HEK293 (cell line): ENCODE measurements at regions not wholly inside any gene's neighbourhood (a gene's known extent, or its start where the extent isn't known, plus 50 kb on each side); places are given as distances from the start of the nearest gene placed in this dataset.

Source experiments
- CTCF ChIA-PET: fragments of 350-600 bp; formaldehyde crosslinking; extraction: SDS; loops from one replicate; lab custom pipeline; 2021; ENCODE audit warnings: antibody characterized with exemption; lab: Yijun Ruan, JAX
- POLR2A ChIA-PET: fragments of 300-600 bp; formaldehyde crosslinking; extraction: SDS; loops from one replicate; lab custom pipeline; 2020; ENCODE audit warnings: antibody characterized with exemption, inconsistent platforms; lab: Yijun Ruan, JAX
- H3K27ac ChIP-seq: fragments of 200-500 bp; sonication (Bioruptor generic); 2 replicates; pipeline ENCODE4 v1.5.1; 2014; ENCODE audit warnings: low read depth, low read length, control low read depth, inconsistent platforms; ENCODE audit errors: extremely low read depth
- H3K36me3 ChIP-seq, 2 experiments: fragments of 200-500 bp in 1 of 2; sonication (Bioruptor generic) in 1 of 2; 1 replicate in 1 of 2; 2 replicates in 1 of 2; pipeline ENCODE4 v1.5.1; 2014 to 2017; ENCODE audit warnings: inconsistent platforms in 2 of 2, low read length in 2 of 2; ENCODE audit not compliant: control insufficient read depth in 2 of 2, insufficient read depth in 1 of 2
- H3K4me1 ChIP-seq: fragments of 200-500 bp; sonication (Bioruptor generic); 2 replicates; pipeline ENCODE4 v1.5.1; 2014; ENCODE audit warnings: mild to moderate bottlenecking, low read length, inconsistent platforms; ENCODE audit not compliant: control insufficient read depth, insufficient read depth
- H3K4me3 ChIP-seq: 2 replicates; pipeline ENCODE4 v1.5.1; 2011; ENCODE audit warnings: low read depth, mild to moderate bottlenecking, control low read depth, low read length, moderate library complexity
- H3K9me3 ChIP-seq: fragments of 200-500 bp; sonication (Bioruptor generic); 2 replicates; pipeline ENCODE4 v1.5.1; 2014; ENCODE audit warnings: low read depth, low read length, inconsistent platforms; ENCODE audit not compliant: control insufficient read depth, insufficient read depth
- PBX3 ChIP-seq: sonication (generic); formaldehyde crosslinking; IDR thresholded peaks from 2 replicates; pipeline ENCODE4 v1.8.1; 2022; ENCODE audit warnings: mild to moderate bottlenecking, moderate library complexity, missing genetic modification reagents
- PRDM1 ChIP-seq: fragments of 450-650 bp; formaldehyde crosslinking; IDR thresholded peaks from 2 replicates; pipeline ENCODE4; 2016; ENCODE audit warnings: missing biosample characterization, missing genetic modification characterization
- PRDM6 ChIP-seq: fragments of 450-650 bp; formaldehyde crosslinking; IDR thresholded peaks from 2 replicates; pipeline ENCODE4 v1.5.1; 2017; ENCODE audit warnings: missing biosample characterization, missing genetic modification characterization
- SALL2 ChIP-seq: fragments of 450-650 bp; formaldehyde crosslinking; IDR thresholded peaks from 2 replicates; pipeline ENCODE4 v1.5.0; 2017; ENCODE audit warnings: missing biosample characterization, mild to moderate bottlenecking, missing genetic modification characterization, borderline replicate concordance
- SCRT2 ChIP-seq: fragments of 450-650 bp; formaldehyde crosslinking; IDR thresholded peaks from 2 replicates; pipeline ENCODE4 v1.5.1; 2016; ENCODE audit warnings: missing biosample characterization, missing genetic modification characterization
- SP2 ChIP-seq: fragments of 450-650 bp; formaldehyde crosslinking; IDR thresholded peaks from 2 replicates; pipeline ENCODE4 v1.5.1; 2016; ENCODE audit warnings: missing biosample characterization, missing genetic modification characterization
- WT1 ChIP-seq: fragments of 450-650 bp; formaldehyde crosslinking; IDR thresholded peaks from 2 replicates; pipeline ENCODE4 v1.5.1; 2016; ENCODE audit warnings: missing biosample characterization, missing genetic modification characterization
- ZBTB6 ChIP-seq: fragments of 450-650 bp; formaldehyde crosslinking; IDR thresholded peaks from 2 replicates; pipeline ENCODE4 v1.5.1; 2017; ENCODE audit warnings: missing biosample characterization, missing genetic modification characterization
- ZBTB7A ChIP-seq: fragments of 450-650 bp; formaldehyde crosslinking; IDR thresholded peaks from 2 replicates; pipeline ENCODE4 v1.5.1; 2016; ENCODE audit warnings: low read depth, missing biosample characterization, missing genetic modification characterization
- ZNF184 ChIP-seq: fragments of 450-650 bp; IDR thresholded peaks from 2 replicates; pipeline ENCODE4 v1.5.1; 2018; ENCODE audit warnings: missing biosample characterization, mild to moderate bottlenecking, missing genetic modification characterization
- ZNF280C ChIP-seq: fragments of 450-650 bp; formaldehyde crosslinking; IDR thresholded peaks from 2 replicates; pipeline ENCODE4 v1.5.1; 2016; ENCODE audit warnings: missing biosample characterization, missing genetic modification characterization
- ZNF280D ChIP-seq: fragments of 450-650 bp; formaldehyde crosslinking; IDR thresholded peaks from 2 replicates; pipeline ENCODE4 v1.5.1; 2016; ENCODE audit warnings: missing biosample characterization, missing genetic modification characterization
- ZNF362 ChIP-seq: fragments of 450-650 bp; formaldehyde crosslinking; IDR thresholded peaks from 2 replicates; pipeline ENCODE4 v1.5.1; 2016; ENCODE audit warnings: missing biosample characterization, missing genetic modification characterization
- ZNF37A ChIP-seq: fragments of 450-650 bp; IDR thresholded peaks from 2 replicates; pipeline ENCODE4 v1.5.1; 2018; ENCODE audit warnings: missing biosample characterization, missing genetic modification characterization
- ZNF548 ChIP-seq: fragments of 450-650 bp; formaldehyde crosslinking; IDR thresholded peaks from 2 replicates; pipeline ENCODE4 v1.5.1; 2016; ENCODE audit warnings: missing biosample characterization, missing genetic modification characterization
- ZNF549 ChIP-seq: fragments of 450-650 bp; IDR thresholded peaks from 2 replicates; pipeline ENCODE4 v1.5.1; 2018; ENCODE audit warnings: missing biosample characterization, missing genetic modification characterization, mild to moderate bottlenecking, inconsistent platforms, moderate library complexity
- ZNF654 ChIP-seq: fragments of 450-650 bp; formaldehyde crosslinking; IDR thresholded peaks from 2 replicates; pipeline ENCODE4 v1.5.1; 2016; ENCODE audit warnings: low read depth, missing biosample characterization, missing genetic modification characterization
- ZNF664 ChIP-seq: fragments of 450-650 bp; formaldehyde crosslinking; IDR thresholded peaks from 2 replicates; pipeline ENCODE4 v1.5.1; 2016; ENCODE audit warnings: missing biosample characterization, missing genetic modification characterization
- ZNF670 ChIP-seq: fragments of 450-650 bp; formaldehyde crosslinking; IDR thresholded peaks from 2 replicates; pipeline ENCODE4 v1.5.1; 2016; ENCODE audit warnings: missing biosample characterization, missing genetic modification characterization, low read depth
- ZSCAN30 ChIP-seq: fragments of 450-650 bp; IDR thresholded peaks from 2 replicates; pipeline ENCODE4 v1.5.1; 2018; ENCODE audit warnings: missing biosample characterization, mild to moderate bottlenecking, missing genetic modification characterization, moderate library complexity
- ZSCAN4 ChIP-seq: fragments of 450-650 bp; formaldehyde crosslinking; IDR thresholded peaks from 2 replicates; pipeline ENCODE4 v1.5.1; 2017; ENCODE audit warnings: missing biosample characterization, missing genetic modification characterization

GRCh38 chr1:187051618-187052232, 223.0 kb downstream of the PLA2G4A start:
- H3K36me3 ChIP-seq, result no peaks in the 10 kb centered on the region
- CTCF ChIA-PET, result interaction anchor here (0.5 to 1.3 kb wide), 28 partner anchors 9 to 1771 kb away, joined by 3 to 13 read pairs (median 3); no protein-coding TSS in a partner anchor
- TF ChIP-seq ZNF37A (tag by site-specific recombination) (no peak), ZNF670 (no peak), ZNF548 (tag by site-specific recombination) (no peak), PRDM1 (tag by site-specific recombination) (no peak), SP2 (tag by site-specific recombination) (no peak), ZNF549 (tag by site-specific recombination) (no peak), PBX3 (no peak), PRDM6 (tag by site-specific recombination) (no peak), WT1 (no peak), ZNF664 (no peak), ZBTB7A (tag by site-specific recombination) (no peak), ZBTB6 (tag by site-specific recombination) (no peak), SCRT2 (tag by site-specific recombination) (peak; percentile 67), ZNF280C (tag by site-specific recombination) (no peak), ZNF184 (tag by site-specific recombination) (no peak), ZSCAN4 (tag by site-specific recombination) (no peak), ZSCAN30 (tag by site-specific recombination) (no peak), ZNF654 (tag by site-specific recombination) (peak; percentile 57), ZNF362 (tag by site-specific recombination) (0 out of 2 replicates have a peak, but pooled peaks have one; percentile 26), ZNF280D (tag by site-specific recombination) (no peak), SALL2 (tag by site-specific recombination) (no peak)
- TF ChIP-seq, all 188 proteins: peak for 3
- POLR2A ChIA-PET, result no interaction called here
- Histone ChIP-seq H3K4me3 (no peak overlapping the region), H3K9me3 (no peaks in the 10 kb centered on the region), H3K27ac (no peak overlapping the region), H3K4me1 (no peaks in the 10 kb centered on the region)
